Putamen (tissue), 1 donor: ENCODE measurements at regions not wholly inside any gene's neighbourhood (a gene's known extent, or its start where the extent isn't known, plus 50 kb on each side); places are given as distances from the start of the nearest gene placed in this dataset.
"Not testable (repeated sequence)": the region's sequence is repeated elsewhere in the genome, so short reads cannot be mapped to it uniquely, and the experiment has no call there.

ENCODE experiments used
- DNase-seq: peaks from one replicate; pipeline ENCODE4 v3.0.0-alpha.2; 2016; ENCODE audit warnings: low spot score

- DNase-seq = not testable (repeated sequence)
Observed at GRCh38 chr1:196002296-196002695, 605.9 kb downstream of the KCNT2 start.

- no peak for DNase-seq
Observed at GRCh38 chr1:196001188-196001587, 607.1 kb downstream of the KCNT2 start.

GRCh38 chr1:195999022-195999421 lies 609.2 kb downstream of the KCNT2 start:
- no peak for DNase-seq

- DNase-seq = no peak
Observed at GRCh38 chr1:195981448-195982139, 626.6 kb downstream of the KCNT2 start.

- no peak for DNase-seq
Observed at GRCh38 chr1:195979646-195980045, 628.6 kb downstream of the KCNT2 start.

- DNase-seq = no peak
Observed at GRCh38 chr1:195973311-195973904, 634.8 kb downstream of the KCNT2 start.

- no peak for DNase-seq
Observed at GRCh38 chr1:195971589-195971988, 636.7 kb downstream of the KCNT2 start.

GRCh38 chr1:195970209-195970608 lies 638.0 kb downstream of the KCNT2 start:
- DNase-seq = no peak

- no peak for DNase-seq
Observed at GRCh38 chr1:195965475-195965874, 642.8 kb downstream of the KCNT2 start.

GRCh38 chr1:195965036-195965435 lies 643.2 kb downstream of the KCNT2 start:
- DNase-seq = no peak

GRCh38 chr1:195964516-195964915 lies 643.7 kb downstream of the KCNT2 start:
- no peak for DNase-seq

GRCh38 chr1:195962051-195962450 lies 646.2 kb downstream of the KCNT2 start:
- DNase-seq = no peak

GRCh38 chr1:195960580-195960979 lies 647.7 kb downstream of the KCNT2 start:
- DNase-seq = no peak

- no peak for DNase-seq
Observed at GRCh38 chr1:195958131-195958530, 650.1 kb downstream of the KCNT2 start.

- DNase-seq = no peak
Observed at GRCh38 chr1:195956845-195957244, 651.4 kb downstream of the KCNT2 start.

GRCh38 chr1:195954848-195955247 lies 653.4 kb downstream of the KCNT2 start:
- no peak for DNase-seq

- DNase-seq = no peak
Observed at GRCh38 chr1:195951313-195951712, 656.9 kb downstream of the KCNT2 start.

GRCh38 chr1:195948123-195948895 lies 659.9 kb downstream of the KCNT2 start:
- no peak for DNase-seq

GRCh38 chr1:195946500-195946899 lies 661.7 kb downstream of the KCNT2 start:
- DNase-seq = no peak

GRCh38 chr1:195941795-195942194 lies 666.4 kb downstream of the KCNT2 start:
- DNase-seq = no peak

GRCh38 chr1:195941314-195941713 lies 666.9 kb downstream of the KCNT2 start:
- no peak for DNase-seq

- no peak for DNase-seq
Observed at GRCh38 chr1:195939844-195940243, 668.4 kb downstream of the KCNT2 start.
